Ureter (tissue), 1 donor: ENCODE measurements at regions not wholly inside any gene's neighbourhood (a gene's known extent, or its start where the extent isn't known, plus 50 kb on each side); places are given as distances from the start of the nearest gene placed in this dataset.

ENCODE experiments used
- DNase-seq: peaks from one replicate; pipeline ENCODE4 v3.0.0-alpha.2; 2020; ENCODE audit warnings: low spot score
- donor health status: DM: yes; HTN: yes; CAD: no.

- no peak for DNase-seq
Observed at GRCh38 chr5:4386152-4386551, 754.0 kb upstream of the ADAMTS16 start.

GRCh38 chr5:4387290-4387689 lies 752.8 kb upstream of the ADAMTS16 start:
- DNase-seq = no peak

GRCh38 chr5:4395752-4396151 lies 744.4 kb upstream of the ADAMTS16 start:
- no peak for DNase-seq

GRCh38 chr5:4405614-4406219 lies 734.4 kb upstream of the ADAMTS16 start:
- no peak for DNase-seq

- DNase-seq = no peak
Observed at GRCh38 chr5:4410151-4410550, 730.0 kb upstream of the ADAMTS16 start.

- DNase-seq = no peak
Observed at GRCh38 chr5:4411664-4412063, 728.5 kb upstream of the ADAMTS16 start.

GRCh38 chr5:4413996-4414395 lies 726.1 kb upstream of the ADAMTS16 start:
- no peak for DNase-seq

GRCh38 chr5:4418084-4418483 lies 722.0 kb upstream of the ADAMTS16 start:
- no peak for DNase-seq

- DNase-seq = no peak
Observed at GRCh38 chr5:4419281-4419680, 720.8 kb upstream of the ADAMTS16 start.

GRCh38 chr5:4420177-4420576 lies 720.0 kb upstream of the ADAMTS16 start:
- no peak for DNase-seq

- DNase-seq = no peak
Observed at GRCh38 chr5:4420681-4421080, 719.4 kb upstream of the ADAMTS16 start.

GRCh38 chr5:4422247-4422646 lies 717.9 kb upstream of the ADAMTS16 start:
- DNase-seq = no peak

GRCh38 chr5:4424895-4425294 lies 715.2 kb upstream of the ADAMTS16 start:
- no peak for DNase-seq

- DNase-seq = no peak
Observed at GRCh38 chr5:4440536-4440935, 699.6 kb upstream of the ADAMTS16 start.

- no peak for DNase-seq
Observed at GRCh38 chr5:4442221-4442620, 697.9 kb upstream of the ADAMTS16 start.

- no peak for DNase-seq
Observed at GRCh38 chr5:4447657-4448056, 692.5 kb upstream of the ADAMTS16 start.

- no peak for DNase-seq
Observed at GRCh38 chr5:4453655-4454054, 686.5 kb upstream of the ADAMTS16 start.

- no peak for DNase-seq
Observed at GRCh38 chr5:4479426-4479825, 660.7 kb upstream of the ADAMTS16 start.

- no peak for DNase-seq
Observed at GRCh38 chr5:4480528-4481349, 659.4 kb upstream of the ADAMTS16 start.

GRCh38 chr5:4487581-4487980 lies 652.5 kb upstream of the ADAMTS16 start:
- no peak for DNase-seq

GRCh38 chr5:4511996-4512656 lies 628.0 kb upstream of the ADAMTS16 start:
- peak; percentile 54 for DNase-seq

- DNase-seq = no peak
Observed at GRCh38 chr5:4513381-4513780, 626.7 kb upstream of the ADAMTS16 start.

GRCh38 chr5:4514067-4514648 lies 626.0 kb upstream of the ADAMTS16 start:
- no peak for DNase-seq
